ENCODE measurements at regions not wholly inside any gene's neighbourhood (a gene's known extent, or its start where the extent isn't known, plus 50 kb on each side); places are given as distances from the start of the nearest gene placed in this dataset.

DNA sequence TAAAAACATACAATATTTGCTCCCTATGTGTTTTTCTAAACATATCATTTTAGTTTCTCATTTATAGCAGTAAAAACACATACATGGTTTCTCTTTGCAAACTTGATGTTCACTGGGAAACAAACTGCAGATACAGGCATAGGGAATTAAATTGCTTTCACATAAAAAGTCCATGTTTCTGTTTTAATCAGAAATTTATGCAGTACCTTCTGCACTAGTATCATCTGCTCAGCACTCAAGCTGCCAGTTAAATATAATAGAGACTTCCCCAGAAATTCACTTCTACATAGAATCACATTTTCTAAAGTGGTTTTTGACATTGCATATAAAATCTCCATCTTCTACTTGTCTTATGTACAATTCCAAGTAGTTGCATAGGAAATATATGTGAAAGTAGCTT lies 1107.3 kb upstream of the NRXN1 start:
- FAIRE-seq (no peak), DNase-seq (ENCODE audit: insufficient read length, low spot score) (no peak)
- TF ChIP-seq POLR2AphosphoS5 (IDR thresholded peaks at IDR 0.05; ENCODE audit: low read depth, low read length): no peak
- no peak for TF ChIP-seq SPI1 (IDR thresholded peaks at IDR 0.05; ENCODE audit: low read depth, low read length)
- TF ChIP-seq TAF1 (IDR thresholded peaks at IDR 0.05; ENCODE audit: low read depth, low read length): no peak
- no peak for TF ChIP-seq POLR2A (IDR thresholded peaks at IDR 0.05; ENCODE audit: low read depth, low read length)
- TF ChIP-seq PAX5 (IDR thresholded peaks at IDR 0.05; ENCODE audit: insufficient read depth, low read length, severe bottlenecking): no peak
- TF ChIP-seq POU2F2 (IDR thresholded peaks at IDR 0.05; ENCODE audit: low read depth, low read length): no peak

DNA sequence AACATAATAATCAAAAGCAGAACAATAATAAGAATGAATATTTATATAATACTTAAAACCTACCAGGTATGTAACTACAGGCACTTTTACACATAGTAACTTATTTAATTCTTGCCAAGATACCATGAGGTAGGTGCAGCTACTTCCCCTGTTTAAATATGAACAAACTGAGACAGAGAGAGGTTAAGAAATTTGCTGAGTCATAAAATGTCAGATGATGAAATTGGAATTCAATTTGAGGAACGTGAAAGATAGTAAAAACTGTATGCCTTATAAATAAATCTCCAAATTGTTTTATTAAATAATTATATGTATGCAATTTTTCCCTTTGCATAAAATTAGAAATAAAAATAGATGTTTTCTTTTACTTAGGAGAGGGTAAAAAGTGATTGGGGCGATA lies 1103.3 kb upstream of the NRXN1 start:
- TF ChIP-seq TAF1 (IDR thresholded peaks at IDR 0.05; ENCODE audit: low read depth, low read length) (no peak), POLR2A (IDR thresholded peaks at IDR 0.05; ENCODE audit: low read depth, low read length) (no peak), SPI1 (IDR thresholded peaks at IDR 0.05; ENCODE audit: low read depth, low read length) (no peak), PAX5 (IDR thresholded peaks at IDR 0.05; ENCODE audit: insufficient read depth, low read length, severe bottlenecking) (no peak), POU2F2 (IDR thresholded peaks at IDR 0.05; ENCODE audit: low read depth, low read length) (no peak), POLR2AphosphoS5 (IDR thresholded peaks at IDR 0.05; ENCODE audit: low read depth, low read length) (no peak)
- FAIRE-seq: no peak
- no peak for DNase-seq (ENCODE audit: insufficient read length, low spot score)

DNA sequence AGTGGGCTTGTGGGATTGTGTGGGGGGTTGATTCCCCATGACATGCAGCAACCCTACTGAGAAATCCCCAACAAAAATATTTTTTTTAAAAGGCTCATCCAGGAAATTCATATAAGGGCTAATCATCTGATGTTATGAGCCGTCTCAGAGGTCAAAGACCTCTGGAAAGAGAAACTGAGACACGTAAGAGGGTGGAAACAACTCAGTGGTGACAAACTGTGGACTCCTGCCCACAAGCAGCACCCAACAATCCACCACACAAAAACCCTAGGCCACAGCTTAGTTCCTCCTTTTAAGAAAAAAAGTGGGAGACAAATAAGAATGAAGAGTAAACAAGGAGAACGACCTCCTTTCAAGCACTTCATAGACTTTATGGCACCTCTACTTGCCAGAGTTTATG lies 1096.1 kb upstream of the NRXN1 start:
- TF ChIP-seq POLR2AphosphoS5 (IDR thresholded peaks at IDR 0.05; ENCODE audit: low read depth, low read length): no peak
- TF ChIP-seq POLR2A (IDR thresholded peaks at IDR 0.05; ENCODE audit: low read depth, low read length): no peak
- no peak for TF ChIP-seq TAF1 (IDR thresholded peaks at IDR 0.05; ENCODE audit: low read depth, low read length)
- no peak for TF ChIP-seq PAX5 (IDR thresholded peaks at IDR 0.05; ENCODE audit: insufficient read depth, low read length, severe bottlenecking)
- no peak for TF ChIP-seq SPI1 (IDR thresholded peaks at IDR 0.05; ENCODE audit: low read depth, low read length)
- TF ChIP-seq POU2F2 (IDR thresholded peaks at IDR 0.05; ENCODE audit: low read depth, low read length): no peak
- FAIRE-seq (no peak), DNase-seq (ENCODE audit: insufficient read length, low spot score) (no peak)

DNA sequence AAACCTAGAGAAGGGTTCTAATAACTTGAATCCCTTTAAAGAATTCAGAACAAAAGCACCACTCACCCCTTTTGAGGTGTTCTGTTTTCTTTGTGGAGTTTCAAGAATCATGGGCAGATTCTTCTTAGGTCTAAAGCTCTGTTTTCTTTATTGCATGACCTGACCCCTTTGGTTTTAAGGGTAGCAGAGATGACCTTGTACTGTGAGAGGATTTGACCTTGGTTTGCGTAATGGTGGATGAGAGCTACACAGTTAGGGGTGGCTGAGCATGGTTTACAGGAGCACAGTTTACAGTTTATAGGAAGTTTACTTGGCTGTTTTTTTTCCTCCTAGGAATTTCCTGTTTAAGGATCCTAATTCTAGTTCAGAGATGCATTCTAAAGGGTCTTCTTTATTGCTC lies 1095.6 kb upstream of the NRXN1 start:
- FAIRE-seq (no peak), DNase-seq (ENCODE audit: insufficient read length, low spot score) (no peak)
- no peak for TF ChIP-seq TAF1 (IDR thresholded peaks at IDR 0.05; ENCODE audit: low read depth, low read length)
- no peak for TF ChIP-seq POU2F2 (IDR thresholded peaks at IDR 0.05; ENCODE audit: low read depth, low read length)
- no peak for TF ChIP-seq POLR2A (IDR thresholded peaks at IDR 0.05; ENCODE audit: low read depth, low read length)
- TF ChIP-seq POLR2AphosphoS5 (IDR thresholded peaks at IDR 0.05; ENCODE audit: low read depth, low read length): no peak
- no peak for TF ChIP-seq SPI1 (IDR thresholded peaks at IDR 0.05; ENCODE audit: low read depth, low read length)
- TF ChIP-seq PAX5 (IDR thresholded peaks at IDR 0.05; ENCODE audit: insufficient read depth, low read length, severe bottlenecking): no peak

DNA sequence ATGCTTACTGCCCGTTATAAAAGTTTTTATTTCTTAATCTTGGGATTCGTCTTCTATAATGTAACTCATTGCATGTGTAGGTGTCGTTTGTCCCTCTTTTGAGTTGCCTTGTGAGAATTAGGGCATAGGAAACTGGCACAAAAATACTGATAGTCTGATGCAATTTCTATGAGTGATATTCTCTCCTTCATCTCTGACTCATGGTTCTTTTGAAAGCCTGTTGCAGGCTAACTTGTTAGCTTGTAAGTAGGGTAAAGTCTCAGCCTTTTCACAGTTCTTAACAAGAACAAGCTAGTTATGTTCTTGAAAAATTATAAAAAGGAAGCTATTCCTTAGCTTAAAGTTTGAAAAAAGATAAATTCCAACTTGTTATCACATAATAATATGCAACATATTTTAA lies 1085.4 kb upstream of the NRXN1 start:
- no peak for FAIRE-seq
- TF ChIP-seq POU2F2 (IDR thresholded peaks at IDR 0.05; ENCODE audit: low read depth, low read length): no peak
- TF ChIP-seq SPI1 (IDR thresholded peaks at IDR 0.05; ENCODE audit: low read depth, low read length): no peak
- TF ChIP-seq PAX5 (IDR thresholded peaks at IDR 0.05; ENCODE audit: insufficient read depth, low read length, severe bottlenecking): no peak
- no peak for TF ChIP-seq POLR2AphosphoS5 (IDR thresholded peaks at IDR 0.05; ENCODE audit: low read depth, low read length)
- TF ChIP-seq TAF1 (IDR thresholded peaks at IDR 0.05; ENCODE audit: low read depth, low read length): no peak
- no peak for TF ChIP-seq POLR2A (IDR thresholded peaks at IDR 0.05; ENCODE audit: low read depth, low read length)
- DNase-seq (ENCODE audit: insufficient read length, low spot score): no peak

DNA sequence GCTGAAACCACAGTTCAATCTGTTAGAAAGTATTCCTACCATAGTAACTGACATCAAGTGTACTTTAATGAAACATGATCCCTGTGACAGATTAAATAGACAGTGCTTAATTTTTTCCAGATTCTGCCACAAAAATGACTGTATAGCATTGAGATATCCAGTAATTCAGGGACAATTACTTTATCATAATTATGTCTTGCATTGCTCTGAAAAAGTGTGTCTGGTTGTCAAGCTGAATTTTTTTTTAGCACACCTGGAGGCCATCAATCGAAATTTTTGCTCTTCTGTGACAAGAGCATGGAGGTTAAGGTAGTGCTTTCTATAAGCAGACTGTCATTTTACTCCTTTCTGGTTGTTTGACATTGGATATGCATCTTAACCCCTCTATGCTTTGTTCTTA lies 1083.8 kb upstream of the NRXN1 start:
- DNase-seq (ENCODE audit: insufficient read length, low spot score): no peak
- TF ChIP-seq TAF1 (IDR thresholded peaks at IDR 0.05; ENCODE audit: low read depth, low read length): no peak
- no peak for TF ChIP-seq PAX5 (IDR thresholded peaks at IDR 0.05; ENCODE audit: insufficient read depth, low read length, severe bottlenecking)
- TF ChIP-seq POU2F2 (IDR thresholded peaks at IDR 0.05; ENCODE audit: low read depth, low read length): no peak
- no peak for TF ChIP-seq POLR2A (IDR thresholded peaks at IDR 0.05; ENCODE audit: low read depth, low read length)
- TF ChIP-seq POLR2AphosphoS5 (IDR thresholded peaks at IDR 0.05; ENCODE audit: low read depth, low read length): no peak
- no peak for TF ChIP-seq SPI1 (IDR thresholded peaks at IDR 0.05; ENCODE audit: low read depth, low read length)
- FAIRE-seq: no peak

GRCh38 chr2:52113338-52113737 lies 1081.4 kb upstream of the NRXN1 start:
- no peak for TF ChIP-seq TAF1 (IDR thresholded peaks at IDR 0.05; ENCODE audit: low read depth, low read length)
- no peak for TF ChIP-seq PAX5 (IDR thresholded peaks at IDR 0.05; ENCODE audit: insufficient read depth, low read length, severe bottlenecking)
- TF ChIP-seq POLR2AphosphoS5 (IDR thresholded peaks at IDR 0.05; ENCODE audit: low read depth, low read length): no peak
- no peak for TF ChIP-seq POU2F2 (IDR thresholded peaks at IDR 0.05; ENCODE audit: low read depth, low read length)
- no peak for TF ChIP-seq SPI1 (IDR thresholded peaks at IDR 0.05; ENCODE audit: low read depth, low read length)
- no peak for TF ChIP-seq POLR2A (IDR thresholded peaks at IDR 0.05; ENCODE audit: low read depth, low read length)
- DNase-seq (ENCODE audit: insufficient read length, low spot score): no peak
- FAIRE-seq: no peak

DNA sequence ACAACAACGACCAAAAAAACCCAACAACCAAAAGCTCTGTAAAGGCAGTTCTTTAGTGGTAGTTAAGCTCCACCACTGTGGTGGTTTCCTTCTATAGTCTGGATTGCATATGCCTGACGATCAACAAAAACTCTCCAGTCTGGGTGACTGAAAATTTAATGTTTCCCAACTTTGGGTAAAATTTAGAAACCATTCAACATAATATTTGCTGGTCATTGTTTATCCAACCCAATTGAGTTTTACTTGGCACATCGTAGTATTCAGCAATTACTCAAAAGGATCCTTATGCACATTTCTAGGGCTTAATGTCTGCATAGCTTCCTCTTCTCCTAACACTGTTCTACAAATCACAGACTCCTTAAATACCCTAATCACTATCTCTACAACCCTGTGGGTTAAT lies 1080.2 kb upstream of the NRXN1 start:
- FAIRE-seq: no peak
- TF ChIP-seq SPI1 (IDR thresholded peaks at IDR 0.05; ENCODE audit: low read depth, low read length) (no peak), POU2F2 (IDR thresholded peaks at IDR 0.05; ENCODE audit: low read depth, low read length) (no peak), PAX5 (IDR thresholded peaks at IDR 0.05; ENCODE audit: insufficient read depth, low read length, severe bottlenecking) (no peak), POLR2AphosphoS5 (IDR thresholded peaks at IDR 0.05; ENCODE audit: low read depth, low read length) (no peak), POLR2A (IDR thresholded peaks at IDR 0.05; ENCODE audit: low read depth, low read length) (no peak), TAF1 (IDR thresholded peaks at IDR 0.05; ENCODE audit: low read depth, low read length) (no peak)
- no peak for DNase-seq (ENCODE audit: insufficient read length, low spot score)

GRCh38 chr2:52107124-52107523 lies 1075.2 kb upstream of the NRXN1 start:
- DNase-seq (ENCODE audit: insufficient read length, low spot score) (no peak), FAIRE-seq (no peak)
- TF ChIP-seq TAF1 (IDR thresholded peaks at IDR 0.05; ENCODE audit: low read depth, low read length) (no peak), PAX5 (IDR thresholded peaks at IDR 0.05; ENCODE audit: insufficient read depth, low read length, severe bottlenecking) (no peak), POLR2AphosphoS5 (IDR thresholded peaks at IDR 0.05; ENCODE audit: low read depth, low read length) (no peak), SPI1 (IDR thresholded peaks at IDR 0.05; ENCODE audit: low read depth, low read length) (no peak), POLR2A (IDR thresholded peaks at IDR 0.05; ENCODE audit: low read depth, low read length) (no peak), POU2F2 (IDR thresholded peaks at IDR 0.05; ENCODE audit: low read depth, low read length) (no peak)

DNA sequence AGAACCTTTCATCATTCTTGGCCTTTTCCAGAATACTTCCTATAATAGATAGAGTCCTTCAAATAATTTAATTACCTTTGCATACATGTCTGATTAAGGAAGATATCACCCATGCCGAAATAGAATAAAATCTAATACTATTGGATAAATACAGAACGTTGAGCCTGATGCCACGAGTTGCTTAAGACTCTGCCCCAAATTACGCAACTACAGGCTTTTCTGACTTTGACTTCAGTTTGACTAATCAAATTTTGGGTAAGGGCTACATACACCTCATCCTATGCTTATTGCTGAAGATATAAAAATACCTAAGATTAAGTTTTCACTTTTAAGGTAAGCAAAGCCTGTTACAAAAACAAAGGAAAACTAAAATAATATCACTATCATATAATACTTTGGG lies 1065.1 kb upstream of the NRXN1 start:
- no peak for DNase-seq (ENCODE audit: insufficient read length, low spot score)
- FAIRE-seq: no peak
- TF ChIP-seq PAX5 (IDR thresholded peaks at IDR 0.05; ENCODE audit: insufficient read depth, low read length, severe bottlenecking) (no peak), TAF1 (IDR thresholded peaks at IDR 0.05; ENCODE audit: low read depth, low read length) (no peak), POU2F2 (IDR thresholded peaks at IDR 0.05; ENCODE audit: low read depth, low read length) (no peak), POLR2AphosphoS5 (IDR thresholded peaks at IDR 0.05; ENCODE audit: low read depth, low read length) (no peak), SPI1 (IDR thresholded peaks at IDR 0.05; ENCODE audit: low read depth, low read length) (no peak), POLR2A (IDR thresholded peaks at IDR 0.05; ENCODE audit: low read depth, low read length) (no peak)

All from GM12891 (cell line).